D721Med (cell line): ENCODE measurements at regions not wholly inside any gene's neighbourhood (a gene's known extent, or its start where the extent isn't known, plus 50 kb on each side); places are given as distances from the start of the nearest gene placed in this dataset.
"Not testable (repeated sequence)": the region's sequence is repeated elsewhere in the genome, so short reads cannot be mapped to it uniquely, and the experiment has no call there.

Experiments
- DNase-seq: peaks from one replicate; pipeline ENCODE4 v3.0.0; 2011; ENCODE audit warnings: low spot score; ENCODE audit not compliant: insufficient read length
- FAIRE-seq: peaks from 2 replicates; lab custom pipeline; 2011; peaks lifted over from hg19 to GRCh38; lab: Jason Lieb, UNC
- TF ChIP-seq, protein P1 (sequence below): IDR thresholded peaks from 2 replicates; pipeline ENCODE4 v1.5.1; 2012; ENCODE audit warnings: mild to moderate bottlenecking, control low read depth; ENCODE audit not compliant: insufficient read depth; ENCODE audit errors: missing control alignments

DNA sequence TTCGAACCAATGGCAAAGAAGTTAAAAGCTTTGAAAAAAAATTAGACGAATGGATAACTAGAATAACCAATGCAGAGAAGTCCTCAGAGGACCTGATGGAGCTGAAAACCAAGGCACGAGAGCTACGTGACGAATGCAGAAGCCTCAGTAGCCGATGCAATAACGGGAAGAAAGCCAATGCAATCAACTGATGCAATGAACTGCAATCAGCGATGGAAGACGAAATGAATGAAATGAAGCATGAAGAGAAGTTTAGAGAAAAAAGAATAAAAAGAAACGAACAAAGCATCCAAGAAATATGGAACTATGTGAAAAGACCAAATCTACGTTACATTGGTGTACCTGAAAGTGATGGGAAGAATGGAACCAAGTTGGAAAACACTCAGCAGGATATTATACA, 52.6 kb upstream of the MRPS30 start:
- not testable (repeated sequence) for DNase-seq, FAIRE-seq

DNA sequence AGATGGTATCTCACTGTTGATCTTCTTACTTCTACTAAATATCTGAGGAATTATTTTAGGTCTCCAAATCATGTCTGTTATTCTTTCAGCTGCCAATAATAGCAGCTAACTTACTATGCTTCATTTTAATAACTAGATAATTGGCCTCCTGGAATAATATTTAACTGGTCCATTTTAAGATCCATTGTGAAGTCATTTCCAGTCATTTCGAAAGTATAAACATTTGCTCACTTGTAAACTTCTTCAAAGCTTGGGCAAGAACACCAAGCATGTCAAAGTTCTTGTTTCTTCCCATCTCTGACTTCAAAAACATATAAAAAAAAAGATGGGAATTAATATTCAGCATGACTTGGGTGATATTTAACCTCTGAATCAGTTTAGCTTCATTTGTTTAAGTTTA, 61.4 kb upstream of the MRPS30 start:
- DNase-seq (no peak), FAIRE-seq (no peak)
- TF ChIP-seq, protein P1, sequence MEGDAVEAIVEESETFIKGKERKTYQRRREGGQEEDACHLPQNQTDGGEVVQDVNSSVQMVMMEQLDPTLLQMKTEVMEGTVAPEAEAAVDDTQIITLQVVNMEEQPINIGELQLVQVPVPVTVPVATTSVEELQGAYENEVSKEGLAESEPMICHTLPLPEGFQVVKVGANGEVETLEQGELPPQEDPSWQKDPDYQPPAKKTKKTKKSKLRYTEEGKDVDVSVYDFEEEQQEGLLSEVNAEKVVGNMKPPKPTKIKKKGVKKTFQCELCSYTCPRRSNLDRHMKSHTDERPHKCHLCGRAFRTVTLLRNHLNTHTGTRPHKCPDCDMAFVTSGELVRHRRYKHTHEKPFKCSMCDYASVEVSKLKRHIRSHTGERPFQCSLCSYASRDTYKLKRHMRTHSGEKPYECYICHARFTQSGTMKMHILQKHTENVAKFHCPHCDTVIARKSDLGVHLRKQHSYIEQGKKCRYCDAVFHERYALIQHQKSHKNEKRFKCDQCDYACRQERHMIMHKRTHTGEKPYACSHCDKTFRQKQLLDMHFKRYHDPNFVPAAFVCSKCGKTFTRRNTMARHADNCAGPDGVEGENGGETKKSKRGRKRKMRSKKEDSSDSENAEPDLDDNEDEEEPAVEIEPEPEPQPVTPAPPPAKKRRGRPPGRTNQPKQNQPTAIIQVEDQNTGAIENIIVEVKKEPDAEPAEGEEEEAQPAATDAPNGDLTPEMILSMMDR: no peak

DNA sequence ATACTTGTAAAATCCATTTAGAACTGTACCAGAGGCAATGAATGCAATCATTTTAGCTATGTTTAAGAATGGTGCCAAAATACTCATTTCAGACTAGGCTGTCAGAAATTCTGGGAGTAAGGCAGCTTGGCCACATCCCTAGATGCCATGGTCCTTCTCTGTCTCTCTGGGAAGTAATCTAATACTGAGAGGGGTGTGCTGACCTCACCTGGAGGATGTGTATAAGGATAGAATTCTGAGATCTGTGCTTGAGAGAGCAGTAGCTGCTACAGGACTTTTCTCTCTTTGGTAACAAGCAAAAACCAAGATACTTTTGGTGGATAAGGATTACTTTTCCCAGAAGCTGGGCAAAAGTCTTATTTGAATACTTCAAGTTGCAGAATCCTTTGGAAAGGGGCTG, 68.1 kb upstream of the MRPS30 start:
- TF ChIP-seq, protein P1: no peak
- FAIRE-seq: no peak
- DNase-seq: no peak

DNA sequence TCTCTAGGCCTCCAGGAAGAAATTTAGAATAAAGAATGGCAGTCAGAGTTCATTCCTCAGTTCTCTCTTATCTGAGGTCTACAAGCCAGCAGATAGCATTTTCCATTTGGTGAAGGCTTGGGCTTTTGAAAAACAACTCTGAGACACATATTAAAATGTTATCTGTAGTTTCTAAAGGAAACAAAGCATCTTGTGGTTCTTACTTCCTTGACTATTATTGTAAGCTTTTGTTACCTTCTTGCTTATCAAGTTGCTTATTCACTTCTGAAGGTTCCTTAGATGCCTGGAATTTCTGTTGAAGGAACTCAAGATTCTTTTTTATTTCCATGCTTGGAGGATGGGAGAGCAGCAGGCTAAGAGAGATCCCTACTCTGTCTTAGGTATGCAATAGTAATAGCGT, 79.2 kb upstream of the MRPS30 start:
- TF ChIP-seq, protein P1: no peak
- no peak for FAIRE-seq

DNA sequence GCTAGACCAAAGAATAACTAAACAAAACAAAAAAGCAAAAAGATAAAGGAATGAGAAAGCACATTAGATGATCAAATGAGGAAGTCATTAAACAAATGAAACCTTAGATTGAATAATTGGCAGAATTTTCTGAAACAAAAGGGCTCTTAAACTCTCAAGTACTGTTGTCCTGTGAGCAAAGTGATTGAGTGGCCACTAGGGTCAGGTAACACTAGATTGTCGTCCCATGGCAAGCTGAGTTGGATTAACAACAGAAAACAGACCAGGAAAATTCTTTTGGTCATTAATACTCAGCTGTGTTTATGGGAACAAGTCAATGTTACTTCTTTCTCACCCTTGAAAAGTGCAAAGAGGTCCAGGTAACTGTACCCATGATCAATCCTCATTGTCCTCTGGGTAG, 81.6 kb upstream of the MRPS30 start:
- DNase-seq (no peak), FAIRE-seq (no peak)
- TF ChIP-seq, protein P1: no peak

More for the DNA sequence above, 79.2 kb upstream of the MRPS30 start:
- no peak for DNase-seq

DNA sequence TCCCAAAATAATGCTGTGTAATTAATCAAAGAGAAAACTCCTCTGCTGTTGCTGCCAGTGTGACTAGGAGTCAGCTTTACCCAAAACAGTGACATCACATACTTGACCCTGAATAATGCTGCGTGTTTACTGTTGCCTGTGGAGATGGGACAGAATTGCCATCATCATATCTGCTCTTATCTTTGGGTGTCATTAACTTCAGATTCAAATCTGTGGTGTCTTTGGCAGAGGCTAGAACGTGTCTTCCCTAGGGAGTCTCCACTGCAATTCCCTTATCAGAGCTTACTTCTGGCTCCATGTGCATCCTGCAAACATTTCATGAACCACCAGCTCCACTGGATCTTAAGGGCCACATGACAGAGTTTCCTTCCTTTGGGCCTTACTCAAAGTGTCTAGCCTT, 88.9 kb upstream of the MRPS30 start:
- FAIRE-seq: no peak
- DNase-seq: no peak
- TF ChIP-seq, protein P1: no peak

DNA sequence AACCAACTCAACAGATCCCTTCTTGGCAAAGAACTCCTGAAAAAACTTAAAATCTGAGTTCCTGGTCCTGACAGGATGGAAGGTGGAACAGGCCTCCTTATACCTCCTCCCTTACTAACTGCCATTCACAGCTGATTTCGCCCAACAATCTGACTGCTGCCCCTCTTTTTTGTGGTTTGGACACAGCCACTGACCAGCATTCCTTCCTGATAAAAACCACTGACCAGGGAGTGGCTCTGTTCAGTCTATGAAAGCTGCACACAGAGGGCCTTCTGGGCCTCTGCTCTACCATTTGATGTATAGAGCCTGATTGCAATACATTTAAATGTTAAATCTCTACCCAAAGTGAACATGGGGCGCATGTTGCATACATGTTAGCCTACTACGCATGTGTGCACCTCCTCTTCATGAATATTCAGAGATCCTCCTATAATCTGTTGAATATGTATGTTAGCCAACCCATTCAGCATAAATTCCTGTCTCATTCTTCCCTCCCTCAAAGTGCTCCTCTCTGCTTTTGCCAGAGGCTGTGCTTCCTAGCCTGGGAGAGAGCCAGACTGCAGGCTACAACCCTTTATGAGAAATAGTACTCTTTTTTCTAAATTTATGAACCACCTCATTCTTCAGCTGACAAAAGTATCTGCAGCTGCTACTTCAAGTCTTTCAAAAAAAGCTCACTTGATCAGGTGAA, 93.7 kb upstream of the MRPS30 start:
- DNase-seq (no peak), FAIRE-seq (no peak)
- TF ChIP-seq, protein P1: no peak
